IMR-90 (cell line): ENCODE measurements at regions not wholly inside any gene's neighbourhood (a gene's known extent, or its start where the extent isn't known, plus 50 kb on each side); places are given as distances from the start of the nearest gene placed in this dataset.

Experiments
- ATAC-seq: fragments of 200-7000 bp; cut with Tn5 transposase; 2 replicates; pipeline ENCODE4 v1.9.1; 2020; ENCODE audit warnings: low read depth, mild to moderate bottlenecking, moderate library complexity
- BruUV-seq: library from RNA; stranded (reverse); fragments of 400-500 nt; replicated peaks from 2 replicates; lab custom pipeline; 2021; lab: Mats Ljungman, UMichigan
- CTCF ChIA-PET: fragments of 300-600 bp; formaldehyde crosslinking; extraction: SDS; loops from one replicate; lab custom pipeline; 2021; ENCODE audit warnings: antibody characterized with exemption; lab: Yijun Ruan, JAX
- POLR2A ChIA-PET: fragments of 300-600 bp; sonication (Branson Sonifier 250); formaldehyde crosslinking; loops from one replicate; lab custom pipeline; 2022; ENCODE audit warnings: antibody characterized with exemption; ENCODE audit not compliant: unreplicated experiment; lab: Charles Lee
- DNase-seq: peaks from one replicate; pipeline ENCODE4 v3.0.0; 2013
- H2AFZ ChIP-seq: replicated peaks from 2 replicates; pipeline ENCODE3; 2013; ENCODE audit warnings: low read length, mild to moderate bottlenecking; ENCODE audit not compliant: poor library complexity
- H2AK5ac ChIP-seq: 2 replicates; pipeline ENCODE4 v1.6.1; 2013; ENCODE audit warnings: low read depth, low read length, inconsistent platforms
- H2AK9ac ChIP-seq: replicated peaks from 2 replicates; pipeline ENCODE3; 2013; ENCODE audit warnings: mild to moderate bottlenecking, low read depth, low read length, moderate library complexity; ENCODE audit not compliant: poor library complexity
- H2BK120ac ChIP-seq: 2 replicates; pipeline ENCODE4 v1.6.1; 2013; ENCODE audit warnings: low read depth, low read length, inconsistent platforms
- H2BK15ac ChIP-seq: 3 replicates; pipeline ENCODE4 v1.6.1; 2013; ENCODE audit warnings: low read depth, low read length, inconsistent platforms
- H2BK20ac ChIP-seq: 2 replicates; pipeline ENCODE4 v1.6.1; 2013; ENCODE audit warnings: low read depth, mild to moderate bottlenecking, inconsistent platforms, low read length, moderate library complexity
- H2BK5ac ChIP-seq: 2 replicates; pipeline ENCODE4 v1.6.1; 2013; ENCODE audit warnings: mild to moderate bottlenecking, low read depth, low read length, inconsistent platforms; ENCODE audit not compliant: poor library complexity, severe bottlenecking
- H3K14ac ChIP-seq: replicated peaks from 2 replicates; pipeline ENCODE4 v1.6.1; 2013; ENCODE audit warnings: low read depth, low read length, inconsistent platforms
- H3K18ac ChIP-seq: 2 replicates; pipeline ENCODE4 v1.6.1; 2013; ENCODE audit warnings: low read depth, low read length, control low read depth
- H3K23ac ChIP-seq: 2 replicates; pipeline ENCODE4 v1.6.1; 2013; ENCODE audit warnings: low read depth, low read length, inconsistent platforms
- H3K27ac ChIP-seq: 2 replicates; pipeline ENCODE4 v1.5.1; 2013; ENCODE audit warnings: mild to moderate bottlenecking, control low read depth, low read length; ENCODE audit not compliant: insufficient read depth
- H3K27me3 ChIP-seq: 2 replicates; pipeline ENCODE4 v1.6.1; 2013; ENCODE audit warnings: low read length; ENCODE audit not compliant: control insufficient read depth, insufficient read depth
- H3K36me3 ChIP-seq: 2 replicates; pipeline ENCODE4 v1.6.1; 2013; ENCODE audit warnings: low read length, mixed read lengths; ENCODE audit not compliant: control insufficient read depth, insufficient read depth
- H3K4ac ChIP-seq: 2 replicates; pipeline ENCODE4 v1.6.1; 2013; ENCODE audit warnings: low read depth, low read length, inconsistent platforms
- H3K4me1 ChIP-seq: 2 replicates; pipeline ENCODE4 v1.6.1; 2013; ENCODE audit warnings: low read length, mixed read lengths; ENCODE audit not compliant: control insufficient read depth, insufficient read depth
- H3K4me2 ChIP-seq: 2 replicates; pipeline ENCODE4 v1.6.1; 2013; ENCODE audit warnings: low read depth, mild to moderate bottlenecking, control low read depth, low read length, moderate library complexity
- H3K4me3 ChIP-seq: 2 replicates; pipeline ENCODE4 v1.5.1; 2013; ENCODE audit warnings: low read depth, mild to moderate bottlenecking, control low read depth, low read length, moderate library complexity; ENCODE audit not compliant: insufficient read depth
- H3K56ac ChIP-seq: 2 replicates; pipeline ENCODE4 v1.6.1; 2013; ENCODE audit warnings: low read length, inconsistent platforms; ENCODE audit not compliant: insufficient read depth; ENCODE audit errors: extremely low read depth
- H3K79me1 ChIP-seq, 2 experiments: 2 replicates each; pipeline ENCODE4 v1.6.1; 2013; ENCODE audit warnings: low read length in 2 of 2, inconsistent platforms in 1 of 2, low read depth in 1 of 2
- H3K9ac ChIP-seq: 2 replicates; pipeline ENCODE4 v1.6.1; 2013; ENCODE audit warnings: low read depth, low read length, control low read depth
- H3K9me1 ChIP-seq: 2 replicates; pipeline ENCODE4 v1.6.1; 2013; ENCODE audit warnings: low read length, inconsistent platforms; ENCODE audit not compliant: insufficient read depth
- H3K9me3 ChIP-seq: 2 replicates; pipeline ENCODE4 v1.6.1; 2013; ENCODE audit warnings: low read length; ENCODE audit not compliant: control insufficient read depth, insufficient read depth
- H4K20me1 ChIP-seq: 2 replicates; pipeline ENCODE4 v1.6.1; 2013; ENCODE audit warnings: low read length, inconsistent platforms; ENCODE audit not compliant: insufficient read depth
- H4K5ac ChIP-seq: 2 replicates; pipeline ENCODE4 v1.6.1; 2013; ENCODE audit warnings: mild to moderate bottlenecking, low read depth, low read length, control low read depth
- H4K8ac ChIP-seq, 2 experiments: 2 replicates each; pipeline ENCODE4 v1.6.1; 2013; ENCODE audit warnings: low read depth in 2 of 2, low read length in 2 of 2, control low read depth in 1 of 2, inconsistent platforms in 1 of 2
- H4K91ac ChIP-seq: 2 replicates; pipeline ENCODE4 v1.6.1; 2013; ENCODE audit warnings: low read depth, low read length, inconsistent platforms; ENCODE audit not compliant: insufficient read depth
- BHLHE40 ChIP-seq: fragments of 150-350 bp; IDR thresholded peaks from 2 replicates; pipeline ENCODE4 v1.6.1; 2016; ENCODE audit warnings: mild to moderate bottlenecking, low read depth, low read length
- CEBPB ChIP-seq: IDR thresholded peaks from 2 replicates; pipeline ENCODE4 v1.6.1; 2012; ENCODE audit warnings: low read depth, low read length, improper control_type of control experiment
- CHD1 ChIP-seq: IDR thresholded peaks from 2 replicates; pipeline ENCODE4 v1.6.1; 2012; ENCODE audit warnings: low read depth, low read length, improper control_type of control experiment
- FOS ChIP-seq: fragments of 150-350 bp; IDR thresholded peaks from 2 replicates; pipeline ENCODE4 v1.6.1; 2016; ENCODE audit warnings: low read depth, low read length
- MAFK ChIP-seq: IDR thresholded peaks from 2 replicates; pipeline ENCODE4 v1.6.1; 2012; ENCODE audit warnings: low read depth, low read length, improper control_type of control experiment
- MAZ ChIP-seq: IDR thresholded peaks from 2 replicates; pipeline ENCODE4 v1.6.1; 2012; ENCODE audit warnings: low read depth, mild to moderate bottlenecking, low read length, improper control_type of control experiment, moderate library complexity, borderline replicate concordance
- MXI1 ChIP-seq: IDR thresholded peaks from 2 replicates; pipeline ENCODE4 v1.6.1; 2012; ENCODE audit warnings: low read depth, mild to moderate bottlenecking, low read length, moderate library complexity, borderline replicate concordance
- NFE2L2 ChIP-seq: fragments of 150-350 bp; IDR thresholded peaks from 2 replicates; pipeline ENCODE4 v1.6.1; 2016; ENCODE audit warnings: low read depth, mild to moderate bottlenecking, low read length
- POLR2A ChIP-seq: IDR thresholded peaks from 2 replicates; pipeline ENCODE4 v1.6.1; 2012; ENCODE audit warnings: mild to moderate bottlenecking, low read depth, low read length
- RAD21 ChIP-seq: IDR thresholded peaks from 2 replicates; pipeline ENCODE4 v1.6.1; 2012; ENCODE audit warnings: low read length, improper control_type of control experiment
- RCOR1 ChIP-seq: IDR thresholded peaks from 2 replicates; pipeline ENCODE4 v1.6.1; 2012; ENCODE audit warnings: mild to moderate bottlenecking, low read length, improper control_type of control experiment; ENCODE audit not compliant: insufficient replicate concordance
- RFX5 ChIP-seq: IDR thresholded peaks from 2 replicates; pipeline ENCODE4 v1.8.0; 2012; ENCODE audit warnings: low read depth, mild to moderate bottlenecking, low read length, moderate library complexity
- SMC3 ChIP-seq: fragments of 150-350 bp; IDR thresholded peaks from 2 replicates; pipeline ENCODE4 v1.6.1; 2016; ENCODE audit warnings: low read depth, mild to moderate bottlenecking, antibody characterized with exemption, low read length, moderate library complexity
- dilution Hi-C: fragments of 300-500 bp; cut with HindIII; formaldehyde crosslinking; loops from one replicate; pipeline ENCODE4 v1.14.3; 2018; ENCODE audit warnings: low sequenced_read_pairs; ENCODE audit not compliant: unreplicated experiment
- in situ Hi-C: fragments of 300-500 bp; cut with MboI; formaldehyde crosslinking; loops from 3 replicates; pipeline ENCODE4 v1.14.3; 2019; ENCODE audit warnings: low sequenced_read_pairs, inconsistent platforms, mixed read lengths
- intact Hi-C: fragments of 100-400 bp; cut with micrococcal nuclease; formaldehyde crosslinking; loops from 2 replicates; pipeline ENCODE4 v1.10.0; 2022
- TF ChIP-seq, protein P1 (sequence below): conservative IDR thresholded peaks from 2 replicates; pipeline ENCODE4 v1.5.1; 2012; ENCODE audit warnings: mild to moderate bottlenecking, low read depth, low read length, improper control_type of control experiment

- H2AK5ac ChIP-seq: no peak overlapping the region
- DNase-seq: no peak
- H2AK9ac ChIP-seq: no peak overlapping the region
- no peak overlapping the region for H3K27ac ChIP-seq
- no peaks in the 10 kb centered on the region for H3K27me3 ChIP-seq
- POLR2A ChIA-PET: no interaction called here
- H3K14ac ChIP-seq: no peak overlapping the region
- no peaks in the 10 kb centered on the region for H3K4me1 ChIP-seq
- TF ChIP-seq BHLHE40 (no peak), RFX5 (no peak), MAFK (no peak), NFE2L2 (no peak), FOS (no peak), CEBPB (no peak), MAZ (no peak), RAD21 (no peak), RCOR1 (no peak), SMC3 (no peak), CHD1 (no peak), POLR2A (no peak), MXI1 (no peak)
- TF ChIP-seq, protein P1, sequence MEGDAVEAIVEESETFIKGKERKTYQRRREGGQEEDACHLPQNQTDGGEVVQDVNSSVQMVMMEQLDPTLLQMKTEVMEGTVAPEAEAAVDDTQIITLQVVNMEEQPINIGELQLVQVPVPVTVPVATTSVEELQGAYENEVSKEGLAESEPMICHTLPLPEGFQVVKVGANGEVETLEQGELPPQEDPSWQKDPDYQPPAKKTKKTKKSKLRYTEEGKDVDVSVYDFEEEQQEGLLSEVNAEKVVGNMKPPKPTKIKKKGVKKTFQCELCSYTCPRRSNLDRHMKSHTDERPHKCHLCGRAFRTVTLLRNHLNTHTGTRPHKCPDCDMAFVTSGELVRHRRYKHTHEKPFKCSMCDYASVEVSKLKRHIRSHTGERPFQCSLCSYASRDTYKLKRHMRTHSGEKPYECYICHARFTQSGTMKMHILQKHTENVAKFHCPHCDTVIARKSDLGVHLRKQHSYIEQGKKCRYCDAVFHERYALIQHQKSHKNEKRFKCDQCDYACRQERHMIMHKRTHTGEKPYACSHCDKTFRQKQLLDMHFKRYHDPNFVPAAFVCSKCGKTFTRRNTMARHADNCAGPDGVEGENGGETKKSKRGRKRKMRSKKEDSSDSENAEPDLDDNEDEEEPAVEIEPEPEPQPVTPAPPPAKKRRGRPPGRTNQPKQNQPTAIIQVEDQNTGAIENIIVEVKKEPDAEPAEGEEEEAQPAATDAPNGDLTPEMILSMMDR: no peak
- no peak overlapping the region for H3K23ac ChIP-seq
- intact Hi-C loops: no loop called here
- H2BK20ac ChIP-seq: no peak overlapping the region
- H3K9me3 ChIP-seq: peaks cover 8% of the 10 kb centered on the region; the same call in 1 of the 2 replicates
- no peaks in the 10 kb centered on the region for H3K79me1 ChIP-seq
- H3K9ac ChIP-seq: no peak overlapping the region
- H3K4me2 ChIP-seq: no peak overlapping the region
- in situ Hi-C loops: no loop called here
- ATAC-seq: no peak
- H3K18ac ChIP-seq: no peak overlapping the region
- H4K5ac ChIP-seq: no peak overlapping the region
- H4K91ac ChIP-seq: no peak overlapping the region
- dilution Hi-C loops: no loop called here
- H3K56ac ChIP-seq: no peak overlapping the region
- BruUV-seq: no TSS peak
- H3K9me1 ChIP-seq: no peaks in the 10 kb centered on the region
- no peaks in the 10 kb centered on the region for H4K20me1 ChIP-seq
- no peak overlapping the region for H2BK120ac ChIP-seq
- no peak overlapping the region for H3K4me3 ChIP-seq
- CTCF ChIA-PET: no interaction called here
- no peak overlapping the region for H4K8ac ChIP-seq
- H2AFZ ChIP-seq: no peak overlapping the region
- H3K36me3 ChIP-seq: no peaks in the 10 kb centered on the region
- no peak overlapping the region for H2BK15ac ChIP-seq
- H3K4ac ChIP-seq: no peak overlapping the region
- H2BK5ac ChIP-seq: no peak overlapping the region
These were observed 453.8 kb downstream of the DSC3 start for GRCh38 chr18:30588673-30589164.
